Upper lobe of left lung (tissue), 4 donors: ENCODE measurements at regions not wholly inside any gene's neighbourhood (a gene's known extent, or its start where the extent isn't known, plus 50 kb on each side); places are given as distances from the start of the nearest gene placed in this dataset.

Experiments used
- EP300 ChIP-seq, 4 donors: sonication (generic); formaldehyde crosslinking; IDR thresholded peaks; one replicate each; pipeline ENCODE4 v1.5.1; 2017; ENCODE audit warnings: antibody characterized with exemption in 4 of 4, control low read depth in 2 of 4
- POLR2A ChIP-seq, 4 donors: fragments of 450-650 bp; IDR thresholded peaks; one replicate each; pipeline ENCODE4 v1.5.1; 2016 to 2017; ENCODE audit warnings: antibody characterized with exemption in 4 of 4, mild to moderate bottlenecking in 2 of 4
- POLR2AphosphoS5 ChIP-seq, 2 donors: sonication (generic); formaldehyde crosslinking; IDR thresholded peaks; one replicate each; pipeline ENCODE4 v1.5.1; 2017; ENCODE audit warnings: antibody characterized with exemption in 2 of 2
- TF ChIP-seq, protein P1 (sequence below), 6 experiments: fragments of 450-650 bp in 4 of 6; fragments of 200-600 bp in 2 of 6; sonication (generic) in 2 of 6; IDR thresholded peaks; one replicate each; pipeline ENCODE4 v1.5.1; 2016 to 2019; ENCODE audit warnings: antibody characterized with exemption in 6 of 6

DNA sequence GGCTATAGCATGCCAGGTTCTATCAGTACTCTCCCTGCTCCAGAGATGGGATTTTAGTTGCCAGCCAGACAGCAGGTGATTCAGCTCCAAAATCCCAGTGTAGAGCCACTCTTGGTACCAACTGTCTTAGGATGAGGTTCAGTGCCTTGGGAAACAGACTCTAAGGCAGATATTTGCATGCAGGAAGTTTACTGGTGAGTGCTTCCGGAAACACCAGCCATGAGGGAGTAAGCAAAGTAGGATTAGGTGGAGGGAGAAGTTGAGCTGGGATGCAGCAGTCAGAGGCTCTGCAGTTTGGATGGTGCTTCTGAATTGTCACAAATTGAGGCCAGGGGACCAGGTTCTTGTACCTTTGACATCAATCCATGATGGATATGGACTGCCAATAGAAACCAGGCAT is 207.5 kb upstream of the JUN start:
- TF ChIP-seq, protein P1, sequence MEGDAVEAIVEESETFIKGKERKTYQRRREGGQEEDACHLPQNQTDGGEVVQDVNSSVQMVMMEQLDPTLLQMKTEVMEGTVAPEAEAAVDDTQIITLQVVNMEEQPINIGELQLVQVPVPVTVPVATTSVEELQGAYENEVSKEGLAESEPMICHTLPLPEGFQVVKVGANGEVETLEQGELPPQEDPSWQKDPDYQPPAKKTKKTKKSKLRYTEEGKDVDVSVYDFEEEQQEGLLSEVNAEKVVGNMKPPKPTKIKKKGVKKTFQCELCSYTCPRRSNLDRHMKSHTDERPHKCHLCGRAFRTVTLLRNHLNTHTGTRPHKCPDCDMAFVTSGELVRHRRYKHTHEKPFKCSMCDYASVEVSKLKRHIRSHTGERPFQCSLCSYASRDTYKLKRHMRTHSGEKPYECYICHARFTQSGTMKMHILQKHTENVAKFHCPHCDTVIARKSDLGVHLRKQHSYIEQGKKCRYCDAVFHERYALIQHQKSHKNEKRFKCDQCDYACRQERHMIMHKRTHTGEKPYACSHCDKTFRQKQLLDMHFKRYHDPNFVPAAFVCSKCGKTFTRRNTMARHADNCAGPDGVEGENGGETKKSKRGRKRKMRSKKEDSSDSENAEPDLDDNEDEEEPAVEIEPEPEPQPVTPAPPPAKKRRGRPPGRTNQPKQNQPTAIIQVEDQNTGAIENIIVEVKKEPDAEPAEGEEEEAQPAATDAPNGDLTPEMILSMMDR (IDR thresholded peaks at IDR 0.05): no peak
- TF ChIP-seq POLR2A (IDR thresholded peaks at IDR 0.05): no peak
- TF ChIP-seq POLR2AphosphoS5 (IDR thresholded peaks at IDR 0.05): no peak
- TF ChIP-seq EP300 (IDR thresholded peaks at IDR 0.05): no peak
